ENCODE measurements at regions not wholly inside any gene's neighbourhood (a gene's known extent, or its start where the extent isn't known, plus 50 kb on each side); places are given as distances from the start of the nearest gene placed in this dataset.
A peak's percentile ranks its signal among the peaks of the same experiment; 100 is the strongest.
"Not testable (repeated sequence)": the region's sequence is repeated elsewhere in the genome, so short reads cannot be mapped to it uniquely, and the experiment has no call there.

DNA sequence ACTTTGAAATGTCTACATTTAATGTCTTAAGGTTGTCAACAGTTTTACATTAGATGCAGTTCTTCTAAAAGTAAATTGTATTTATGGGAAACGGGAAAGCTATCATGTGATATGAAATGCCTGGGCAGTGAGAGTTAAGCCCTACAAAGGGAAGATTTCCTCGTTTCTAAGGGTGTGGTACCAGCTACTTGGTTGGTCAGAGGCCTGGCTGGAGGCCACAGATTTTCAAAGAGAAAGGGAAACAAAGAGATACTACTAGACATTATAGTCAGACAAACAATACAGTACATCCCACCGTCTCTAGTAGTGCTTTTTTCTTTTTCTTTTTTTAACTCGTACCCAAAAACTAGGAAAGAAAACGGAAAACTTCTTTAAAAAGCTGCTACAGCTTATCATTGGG lies 467.8 kb downstream of the PCDH7 start:
- no peak for DNase-seq (ENCODE audit: low spot score)

- DNase-seq (ENCODE audit: low spot score) = no peak
Measured at GRCh38 chr4:31189938-31190337, 469.8 kb downstream of the PCDH7 start.

DNA sequence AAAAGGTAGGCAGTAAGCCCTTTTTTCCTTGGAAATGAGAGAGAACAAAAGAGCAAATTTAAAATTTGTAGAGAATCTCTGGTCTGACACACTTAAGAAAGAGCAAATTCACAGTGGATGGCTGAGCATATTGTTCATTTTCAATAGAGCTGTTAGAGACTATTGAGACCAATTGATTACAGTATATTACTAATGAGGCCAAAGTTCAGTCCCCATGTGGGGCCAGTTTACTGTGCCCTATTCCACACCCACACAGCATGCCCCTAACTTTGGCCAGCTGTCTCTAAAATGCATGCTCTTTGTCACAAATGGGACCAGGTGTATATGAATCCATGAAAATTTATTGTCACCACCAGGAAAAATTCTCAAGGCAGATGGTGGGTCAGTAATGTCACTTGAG lies 470.5 kb downstream of the PCDH7 start:
- no peak for DNase-seq (ENCODE audit: low spot score)

GRCh38 chr4:31192341-31192740 lies 472.2 kb downstream of the PCDH7 start:
- DNase-seq (ENCODE audit: low spot score) = no peak

GRCh38 chr4:31193521-31193920 lies 473.4 kb downstream of the PCDH7 start:
- DNase-seq (ENCODE audit: low spot score) = no peak

DNA sequence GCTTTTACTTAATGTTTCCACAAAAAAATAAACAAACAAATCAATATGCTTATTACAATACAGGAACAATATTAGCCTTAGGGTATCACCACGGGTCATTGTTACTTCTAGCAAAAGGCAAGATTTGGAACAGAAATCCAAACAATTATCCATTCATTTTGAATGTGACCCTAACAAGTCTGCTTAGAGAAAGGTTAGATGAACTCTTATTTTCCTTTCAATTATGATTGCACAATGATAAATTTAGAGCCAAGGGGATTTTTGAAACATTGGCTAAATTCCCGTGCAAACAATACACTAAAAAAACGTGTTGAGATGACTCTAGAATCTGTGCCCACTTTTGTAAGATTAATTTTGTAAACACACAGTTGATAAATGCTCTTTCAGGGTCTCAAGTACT lies 474.7 kb downstream of the PCDH7 start:
- DNase-seq (ENCODE audit: low spot score) = no peak

DNA sequence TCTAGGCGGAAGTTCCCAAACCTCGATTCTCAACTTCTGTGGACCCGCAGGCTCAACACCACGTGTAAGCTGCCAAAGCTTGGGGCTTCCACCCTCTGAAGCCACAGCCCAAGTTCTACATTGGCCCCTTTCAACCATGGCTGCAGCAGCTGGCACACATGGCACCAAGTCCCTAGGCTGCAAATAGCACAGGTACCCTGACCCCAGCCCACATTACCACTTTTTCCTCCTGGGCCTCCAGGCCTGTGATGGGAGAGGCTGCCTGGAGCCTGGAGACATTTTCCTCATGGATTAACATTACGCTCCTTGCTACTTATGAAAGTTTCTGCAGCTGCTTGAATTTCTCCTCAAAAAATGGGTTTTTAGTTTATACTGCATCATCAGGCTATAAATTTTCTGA lies 479.5 kb downstream of the PCDH7 start:
- no peak for DNase-seq (ENCODE audit: low spot score)

- not testable (repeated sequence) for DNase-seq (ENCODE audit: low spot score)
Measured at GRCh38 chr4:31202054-31202453, 481.9 kb downstream of the PCDH7 start.

- DNase-seq (ENCODE audit: low spot score) = no peak
Measured at GRCh38 chr4:31204874-31205273, 484.7 kb downstream of the PCDH7 start.

DNA sequence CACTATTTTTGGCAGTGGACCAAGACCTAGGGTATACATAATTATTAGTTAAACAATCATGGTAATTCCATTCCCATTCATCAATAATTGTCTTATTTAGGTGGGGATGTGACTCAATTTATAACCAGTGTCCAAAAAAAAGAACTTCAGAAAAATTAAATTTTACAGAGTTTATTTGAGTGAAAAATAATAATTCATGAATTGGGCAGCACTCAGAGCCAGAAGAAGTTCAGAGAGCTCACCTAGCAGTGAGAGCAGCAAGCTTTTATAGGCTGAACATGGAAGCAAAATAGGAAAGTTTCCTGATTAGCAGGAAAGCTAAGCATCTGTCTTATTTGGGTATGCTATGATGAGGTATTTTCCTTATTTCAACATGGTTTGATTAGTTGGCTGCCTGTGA lies 500.8 kb downstream of the PCDH7 start:
- no peak for DNase-seq (ENCODE audit: low spot score)

DNA sequence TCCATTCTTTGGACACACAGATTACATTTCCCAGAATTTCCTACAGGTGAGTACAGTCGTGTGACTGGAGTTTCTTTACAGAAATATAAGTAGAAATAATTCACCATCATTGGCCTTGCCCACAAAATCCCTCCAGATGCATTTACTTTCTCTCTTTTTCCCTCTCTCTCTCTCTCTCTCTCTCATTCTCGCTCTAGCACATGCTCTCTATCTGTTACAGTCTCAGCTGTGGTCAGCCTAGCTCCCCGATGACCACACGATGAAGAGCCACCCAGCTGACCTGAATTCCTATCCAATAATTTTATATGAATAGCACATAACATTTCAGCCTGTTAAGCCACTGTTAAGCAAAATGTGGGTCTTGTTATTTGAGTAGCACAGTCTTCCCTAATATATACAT lies 507.9 kb downstream of the PCDH7 start:
- no peak for DNase-seq (ENCODE audit: low spot score)

DNA sequence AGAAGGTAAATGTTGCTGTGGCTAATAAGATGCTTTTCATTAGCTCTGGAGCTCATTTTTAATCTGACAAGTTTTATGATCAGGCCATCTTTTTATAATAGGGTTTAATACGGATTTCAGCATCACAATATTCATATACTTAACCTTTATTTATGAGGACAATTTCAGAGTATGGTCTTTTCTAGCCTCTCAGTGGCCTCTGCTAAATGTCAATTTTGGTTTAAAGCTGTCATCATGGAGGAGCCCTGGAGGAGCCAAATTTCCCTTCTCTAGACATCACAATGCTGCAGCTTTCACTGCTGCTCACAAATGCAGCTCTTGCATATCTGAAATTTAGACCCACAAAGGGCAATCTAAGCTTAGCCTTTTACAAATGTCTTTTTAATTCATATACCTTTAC lies 510.4 kb downstream of the PCDH7 start:
- no peak for DNase-seq (ENCODE audit: low spot score)

DNA sequence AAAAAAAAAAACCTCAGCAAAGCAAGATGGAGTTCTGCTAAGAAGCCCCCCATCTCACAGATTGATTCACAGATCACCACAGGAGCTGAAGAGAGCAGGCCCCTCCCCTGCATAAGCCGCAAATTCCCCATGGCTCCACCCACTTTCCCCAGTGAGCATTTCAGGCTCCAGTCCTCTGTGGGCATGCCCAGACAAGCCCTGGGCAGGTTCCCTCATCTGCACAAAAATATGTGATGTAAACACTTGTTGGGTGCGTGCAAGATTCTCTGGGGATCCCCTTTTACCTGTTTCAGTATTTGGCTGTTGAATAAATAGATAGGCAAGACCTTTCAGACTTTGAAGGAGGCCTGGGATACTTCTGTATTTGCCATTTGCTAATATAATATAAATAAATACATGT lies 514.3 kb downstream of the PCDH7 start:
- DNase-seq (ENCODE audit: low spot score) = no peak

GRCh38 chr4:31234901-31235300 lies 514.7 kb downstream of the PCDH7 start:
- no peak for DNase-seq (ENCODE audit: low spot score)

- peak; percentile 14 for DNase-seq (ENCODE audit: low spot score)
Measured at GRCh38 chr4:31236020-31236638, 516.0 kb downstream of the PCDH7 start.

DNA sequence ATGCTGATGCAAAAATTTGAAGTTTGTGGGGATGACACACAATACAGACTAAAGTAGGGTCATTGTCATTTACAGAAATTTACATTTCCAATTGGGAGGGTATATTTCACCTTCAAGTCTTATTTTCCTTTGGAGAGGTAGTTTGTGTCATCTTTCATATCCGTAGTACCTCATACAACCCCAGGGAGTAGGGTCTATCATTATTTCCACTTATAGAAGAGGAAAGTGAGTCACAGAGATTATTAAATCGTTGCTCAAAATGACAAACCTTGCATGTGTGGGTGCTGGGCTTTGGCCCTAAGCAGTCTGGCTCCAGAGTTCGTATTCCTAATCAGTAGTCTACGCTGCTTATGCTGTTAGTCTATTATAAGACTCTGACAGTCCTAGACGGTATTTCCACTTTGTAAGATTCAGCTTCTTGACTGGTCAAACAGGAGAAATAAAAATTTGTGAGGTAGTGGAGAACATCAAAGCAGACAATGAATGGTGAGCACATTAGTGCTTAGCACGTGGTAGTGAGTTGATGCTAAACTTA lies 516.5 kb downstream of the PCDH7 start:
- no peak for DNase-seq (ENCODE audit: low spot score)

GRCh38 chr4:31237233-31237632 lies 517.1 kb downstream of the PCDH7 start:
- DNase-seq (ENCODE audit: low spot score) = no peak

DNA sequence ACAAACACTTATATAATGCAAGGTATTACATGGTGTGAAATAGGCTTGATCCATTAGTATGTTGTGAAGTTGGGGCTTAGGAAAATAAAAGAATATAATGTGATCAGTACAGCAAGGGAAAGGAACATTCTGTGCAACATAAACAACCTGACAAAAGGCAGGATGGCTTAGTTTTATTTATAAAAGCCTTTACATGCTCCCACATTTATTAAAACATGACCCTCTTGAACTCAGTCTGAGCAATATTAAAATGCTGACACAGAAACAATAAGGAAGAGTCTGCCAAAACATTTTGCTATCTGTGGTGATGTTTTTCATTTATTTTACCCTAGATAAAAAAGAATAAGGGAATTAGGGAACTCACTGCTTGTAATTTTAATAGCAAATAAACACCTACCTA lies 519.7 kb downstream of the PCDH7 start:
- no peak for DNase-seq (ENCODE audit: low spot score)

DNA sequence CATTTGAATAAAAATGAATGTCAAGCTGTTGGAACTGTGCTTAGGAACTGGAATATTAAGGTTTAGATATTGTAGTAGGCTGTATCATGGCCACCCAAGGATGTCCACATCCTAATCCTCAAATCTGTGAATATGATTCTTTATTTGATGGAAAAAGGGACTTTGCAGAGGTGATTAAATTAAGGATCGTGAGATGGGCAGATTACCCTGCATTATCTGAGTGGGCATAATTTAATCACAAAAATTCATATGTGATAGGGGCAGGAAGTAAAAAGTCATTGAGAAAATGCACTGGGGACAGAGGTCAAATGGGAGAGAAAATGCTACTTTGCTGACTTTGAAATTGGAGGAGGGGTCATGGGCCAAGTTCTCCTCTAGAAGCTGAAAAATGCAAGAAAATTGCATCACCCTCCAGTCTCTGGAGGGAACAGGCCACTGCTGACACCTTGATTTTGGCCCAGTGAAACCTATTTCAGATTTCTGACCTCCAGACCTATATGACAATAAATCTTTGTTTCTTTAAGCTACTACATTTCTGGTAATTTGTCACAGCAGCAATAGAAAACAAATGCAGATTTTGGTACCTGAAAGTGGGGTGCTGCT lies 521.4 kb downstream of the PCDH7 start:
- no peak for DNase-seq (ENCODE audit: low spot score)

DNA sequence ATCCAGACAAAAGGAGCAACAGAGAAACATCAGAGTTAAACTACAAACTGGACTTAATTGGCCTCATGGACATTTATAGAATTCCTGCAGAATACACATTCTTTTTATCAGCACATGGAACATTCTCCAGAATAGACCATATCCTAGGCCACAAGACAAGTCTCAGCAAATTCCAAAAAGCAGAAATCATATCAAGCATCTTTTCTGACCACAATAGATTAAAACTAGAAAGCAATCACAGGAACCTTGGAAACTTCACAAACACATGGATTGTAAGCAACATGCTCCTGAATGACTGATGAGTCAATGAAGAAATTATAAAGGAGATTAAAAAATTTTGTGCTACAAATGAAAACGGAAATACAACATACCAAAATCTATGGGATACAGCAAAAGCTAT lies 526.7 kb downstream of the PCDH7 start:
- DNase-seq (ENCODE audit: low spot score) = no peak

DNA sequence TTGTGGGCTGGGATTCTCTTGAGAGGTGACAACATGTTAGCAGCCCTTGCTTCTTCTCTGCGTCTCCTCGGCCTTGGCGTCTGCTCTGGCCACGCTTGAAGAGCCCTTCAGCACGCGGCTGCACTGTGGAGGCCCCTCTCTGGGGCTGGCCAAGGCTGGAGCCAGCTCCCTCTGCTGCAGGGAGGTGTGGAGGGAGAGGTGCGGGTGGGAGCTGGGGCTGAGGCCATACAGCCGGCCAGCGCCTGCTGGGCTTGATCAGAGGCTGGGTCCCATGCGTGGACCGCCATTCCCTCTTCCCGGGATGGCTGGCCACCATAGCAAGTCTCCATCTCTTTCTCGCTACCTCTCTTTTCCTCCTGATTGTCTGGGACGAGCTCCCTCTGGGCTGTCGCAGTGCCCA lies 539.0 kb downstream of the PCDH7 start:
- DNase-seq (ENCODE audit: low spot score) = no peak

DNA sequence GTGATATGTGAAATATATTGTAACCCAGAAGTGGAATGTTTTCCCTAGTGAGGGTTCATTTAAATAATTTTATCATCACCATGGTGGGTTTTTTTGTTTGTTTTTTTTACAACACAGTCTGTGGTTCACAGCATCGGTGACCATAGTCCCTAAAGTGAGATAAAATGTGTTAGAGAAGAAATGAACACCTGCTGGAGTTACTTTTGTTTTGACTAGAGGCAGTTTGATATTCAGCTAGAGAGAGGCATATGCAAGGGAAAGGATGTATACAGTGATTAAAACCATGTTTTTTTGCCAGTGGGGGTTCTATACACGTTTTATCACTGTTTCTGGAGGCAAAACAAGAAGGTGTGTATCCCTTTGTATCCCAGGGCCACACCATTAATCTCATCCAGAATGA lies 541.5 kb downstream of the PCDH7 start:
- no peak for DNase-seq (ENCODE audit: low spot score)

GRCh38 chr4:31266094-31266493 lies 545.9 kb downstream of the PCDH7 start:
- not testable (repeated sequence) for DNase-seq (ENCODE audit: low spot score)
